Upper lobe of right lung (tissue), 1 donor: ENCODE measurements at regions not wholly inside any gene's neighbourhood (a gene's known extent, or its start where the extent isn't known, plus 50 kb on each side); places are given as distances from the start of the nearest gene placed in this dataset.

Experiments used
- ATAC-seq: fragments of 200-7000 bp; cut with Tn5 transposase; one replicate; pipeline ENCODE4 v1.9.1; 2020; ENCODE audit warnings: mild to moderate bottlenecking, moderate library complexity
- DNase-seq: peaks from one replicate; pipeline ENCODE4 v3.0.0-alpha.2; 2020
- H3K27ac ChIP-seq: fragments of 200-600 bp; one replicate; pipeline ENCODE4 v1.8.0; 2022
- H3K27me3 ChIP-seq: fragments of 200-600 bp; one replicate; pipeline ENCODE4 v1.8.0; 2022; ENCODE audit warnings: mild to moderate bottlenecking
- H3K36me3 ChIP-seq: fragments of 200-600 bp; one replicate; pipeline ENCODE4 v1.8.0; 2022
- H3K4me1 ChIP-seq: fragments of 200-600 bp; one replicate; pipeline ENCODE4 v1.8.0; 2022
- H3K4me3 ChIP-seq: fragments of 200-600 bp; one replicate; pipeline ENCODE4 v1.8.0; 2022; ENCODE audit warnings: mild to moderate bottlenecking
- H3K9me3 ChIP-seq: fragments of 200-600 bp; one replicate; pipeline ENCODE4 v1.8.0; 2022
- CTCF ChIP-seq: fragments of 200-600 bp; IDR thresholded peaks from one replicate; pipeline ENCODE4 v1.8.0; 2022; ENCODE audit warnings: antibody characterized with exemption
- intact Hi-C: fragments of 100-400 bp; cut with DNase I; formaldehyde crosslinking; loops from one replicate; pipeline ENCODE4 v1.11.0; 2022
- donor health status: DM: no; HTN: yes; CAD: no; lungs with severe emphysema.

GRCh38 chr17:77684803-77685798 lies 273.4 kb upstream of the TNRC6C start:
- intact Hi-C loops, result no loop called here
- TF ChIP-seq CTCF, result no peak
- ATAC-seq (no peak), DNase-seq (peak; percentile 5)
- Histone ChIP-seq H3K27ac (no peak overlapping the region), H3K4me3 (no peak overlapping the region), H3K27me3 (peaks cover 5% of the 10 kb centered on the region), H3K9me3 (no peaks in the 10 kb centered on the region), H3K36me3 (no peaks in the 10 kb centered on the region), H3K4me1 (peaks cover 3% of the 10 kb centered on the region)

DNA sequence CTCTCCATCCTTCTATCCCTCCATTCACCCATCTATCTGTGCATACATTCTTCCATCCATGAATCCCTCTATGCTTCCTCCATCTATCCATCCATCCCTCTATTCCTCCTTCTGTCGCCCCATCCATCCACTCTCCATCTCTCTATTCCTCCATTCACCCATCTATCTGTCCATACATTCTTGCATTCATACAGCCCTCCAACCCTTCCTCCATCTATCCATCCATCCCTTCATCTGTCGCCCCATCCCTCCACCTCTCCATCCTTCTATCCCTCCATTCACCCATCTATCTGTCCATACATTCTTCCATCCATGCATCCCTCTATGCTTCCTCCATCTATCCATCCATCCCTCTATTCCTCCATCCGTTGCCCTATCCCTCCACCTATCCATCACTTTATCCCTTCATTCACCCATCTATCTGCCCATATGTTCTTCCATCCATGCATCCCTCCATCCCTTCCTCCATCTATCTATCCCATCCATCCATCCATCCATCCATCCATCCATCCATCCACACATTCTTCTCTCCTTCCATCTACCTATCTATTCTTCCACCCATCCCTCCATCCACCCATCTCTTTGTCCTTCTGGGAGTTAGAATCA lies 272.5 kb upstream of the TNRC6C start:
- DNase-seq (no peak), ATAC-seq (no peak)
- H3K36me3 ChIP-seq, result no peaks in the 10 kb centered on the region
- no peak overlapping the region for H3K4me3 ChIP-seq
- H3K27me3 ChIP-seq, result peaks cover 9% of the 10 kb centered on the region
- intact Hi-C loops, result no loop called here
- peaks cover 6% of the 10 kb centered on the region for H3K4me1 ChIP-seq
- H3K9me3 ChIP-seq, result no peaks in the 10 kb centered on the region
- TF ChIP-seq CTCF, result no peak
- H3K27ac ChIP-seq, result no peak overlapping the region

DNA sequence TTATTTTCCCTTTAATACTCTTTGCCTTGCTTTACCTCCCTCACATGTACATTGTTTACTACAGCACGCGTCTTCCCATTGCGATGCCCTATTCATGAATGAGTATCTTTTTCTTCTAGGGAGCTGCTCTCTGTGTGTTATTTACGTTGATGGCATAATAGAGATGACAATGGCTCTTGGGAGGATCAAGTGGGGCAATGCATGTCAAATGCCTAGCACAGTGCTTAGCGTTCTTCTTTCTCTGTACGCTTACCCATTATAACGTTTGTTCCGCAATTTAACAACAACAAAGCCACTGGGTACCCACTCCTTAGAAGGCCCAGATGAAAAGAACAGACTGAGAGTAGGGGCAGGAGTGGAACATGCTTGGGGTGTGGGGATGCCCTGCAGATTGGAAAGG lies 271.6 kb upstream of the TNRC6C start:
- H3K27me3 ChIP-seq, result peaks cover 15% of the 10 kb centered on the region
- intact Hi-C loops, result no loop called here
- no peak overlapping the region for H3K4me3 ChIP-seq
- no peaks in the 10 kb centered on the region for H3K36me3 ChIP-seq
- ATAC-seq (no peak), DNase-seq (no peak)
- no peaks in the 10 kb centered on the region for H3K9me3 ChIP-seq
- TF ChIP-seq CTCF, result no peak
- no peak overlapping the region for H3K27ac ChIP-seq
- H3K4me1 ChIP-seq, result peaks cover 6% of the 10 kb centered on the region

DNA sequence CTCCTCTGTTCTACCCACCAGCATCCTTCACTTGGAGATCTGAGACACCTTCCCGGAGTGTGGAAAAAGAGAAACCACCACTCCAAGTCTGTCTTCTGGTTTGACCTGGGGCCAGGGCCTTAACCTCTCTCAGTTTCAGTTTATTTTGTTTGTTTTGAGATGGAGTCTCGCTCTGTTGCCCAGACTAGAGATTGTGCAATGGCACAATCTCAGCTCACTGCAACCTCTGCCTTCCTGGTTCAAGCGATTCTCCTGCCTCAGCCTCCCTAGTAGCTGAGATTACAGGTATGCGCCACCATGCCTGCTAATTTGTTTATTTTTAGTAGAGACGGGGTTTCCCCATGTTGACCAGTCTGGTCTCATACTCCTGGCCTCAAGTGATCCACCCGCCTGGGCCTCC lies 271.1 kb upstream of the TNRC6C start:
- no peak for DNase-seq
- no peaks in the 10 kb centered on the region for H3K9me3 ChIP-seq

GRCh38 chr17:77687921-77688320 lies 270.6 kb upstream of the TNRC6C start:
- no peaks in the 10 kb centered on the region for H3K9me3 ChIP-seq
- no peak overlapping the region for H3K27ac ChIP-seq
- DNase-seq (peak; percentile 40), ATAC-seq (no peak)
- H3K4me3 ChIP-seq, result no peak overlapping the region
- intact Hi-C loops, result no loop called here
- H3K4me1 ChIP-seq, result peaks cover 6% of the 10 kb centered on the region
- no peaks in the 10 kb centered on the region for H3K36me3 ChIP-seq
- no peak for TF ChIP-seq CTCF
- H3K27me3 ChIP-seq, result peaks cover 19% of the 10 kb centered on the region

More for the DNA sequence above, 271.1 kb upstream of the TNRC6C start:
- H3K4me1 ChIP-seq, result peaks cover 6% of the 10 kb centered on the region
- H3K27ac ChIP-seq, result no peak overlapping the region
- H3K4me3 ChIP-seq, result no peak overlapping the region
- intact Hi-C loops, result no loop called here
- TF ChIP-seq CTCF, result no peak
- no peaks in the 10 kb centered on the region for H3K36me3 ChIP-seq
- peaks cover 15% of the 10 kb centered on the region for H3K27me3 ChIP-seq
- ATAC-seq, result no peak
